ENCODE measurements at regions not wholly inside any gene's neighbourhood (a gene's known extent, or its start where the extent isn't known, plus 50 kb on each side); places are given as distances from the start of the nearest gene placed in this dataset.
"Not testable (repeated sequence)": the region's sequence is repeated elsewhere in the genome, so short reads cannot be mapped to it uniquely, and the experiment has no call there.

GRCh38 chr12:40431169-40431568 is 206.4 kb downstream of the LRRK2 start:
- no peak for ATAC-seq
- H3K36me3 Mint-ChIP-seq: no peaks in the 10 kb centered on the region
- CTCF ChIA-PET: no interaction called here
- no peak overlapping the region for H3K27ac Mint-ChIP-seq
- no peaks in the 10 kb centered on the region for H3K9me3 Mint-ChIP-seq (ENCODE audit: low read depth)
- no peak overlapping the region for H3K4me3 Mint-ChIP-seq
- H3K27me3 Mint-ChIP-seq: no peaks in the 10 kb centered on the region
- H3K4me1 Mint-ChIP-seq: no peaks in the 10 kb centered on the region
- no peak for DNase-seq

GRCh38 chr12:40435251-40435650 is 210.5 kb downstream of the LRRK2 start:
- no peak overlapping the region for H3K4me3 Mint-ChIP-seq
- DNase-seq (no peak), ATAC-seq (no peak)
- H3K27me3 Mint-ChIP-seq: no peaks in the 10 kb centered on the region
- H3K27ac Mint-ChIP-seq: no peak overlapping the region
- no peaks in the 10 kb centered on the region for H3K9me3 Mint-ChIP-seq (ENCODE audit: low read depth)
- H3K36me3 Mint-ChIP-seq: no peaks in the 10 kb centered on the region
- H3K4me1 Mint-ChIP-seq: no peaks in the 10 kb centered on the region
- CTCF ChIA-PET: no interaction called here

- Mint-ChIP-seq H3K9me3 (ENCODE audit: low read depth) (no peaks in the 10 kb centered on the region), H3K36me3 (no peaks in the 10 kb centered on the region), H3K4me3 (no peak overlapping the region), H3K27ac (no peak overlapping the region), H3K4me1 (no peaks in the 10 kb centered on the region), H3K27me3 (no peaks in the 10 kb centered on the region)
- DNase-seq (no peak), ATAC-seq (no peak)
- CTCF ChIA-PET: no interaction called here
These were observed 211.2 kb downstream of the LRRK2 start for GRCh38 chr12:40435951-40436350.

- no peak for DNase-seq
- Mint-ChIP-seq H3K36me3 (no peaks in the 10 kb centered on the region), H3K4me3 (no peak overlapping the region), H3K27me3 (no peaks in the 10 kb centered on the region), H3K4me1 (no peaks in the 10 kb centered on the region), H3K9me3 (ENCODE audit: low read depth) (no peaks in the 10 kb centered on the region), H3K27ac (no peak overlapping the region)
- CTCF ChIA-PET: no interaction called here
- ATAC-seq: no peak
These were observed 211.8 kb downstream of the LRRK2 start for GRCh38 chr12:40436564-40436963.

- DNase-seq: no peak
- no peak for ATAC-seq
- no peak overlapping the region for H3K27ac Mint-ChIP-seq
- H3K4me3 Mint-ChIP-seq: no peak overlapping the region
- H3K9me3 Mint-ChIP-seq (ENCODE audit: low read depth): no peaks in the 10 kb centered on the region
- no peaks in the 10 kb centered on the region for H3K4me1 Mint-ChIP-seq
- no peaks in the 10 kb centered on the region for H3K27me3 Mint-ChIP-seq
- no peaks in the 10 kb centered on the region for H3K36me3 Mint-ChIP-seq
- CTCF ChIA-PET: no interaction called here
These were observed 215.1 kb downstream of the LRRK2 start for GRCh38 chr12:40439771-40440492.

GRCh38 chr12:40444174-40444573 is 219.4 kb downstream of the LRRK2 start:
- Mint-ChIP-seq H3K27ac (no peak overlapping the region), H3K4me3 (no peak overlapping the region), H3K4me1 (no peaks in the 10 kb centered on the region), H3K27me3 (no peaks in the 10 kb centered on the region), H3K36me3 (no peaks in the 10 kb centered on the region), H3K9me3 (ENCODE audit: low read depth) (no peaks in the 10 kb centered on the region)
- DNase-seq (no peak), ATAC-seq (no peak)
- CTCF ChIA-PET: no interaction called here

- no peak for DNase-seq
- H3K4me1 Mint-ChIP-seq: no peaks in the 10 kb centered on the region
- no peaks in the 10 kb centered on the region for H3K36me3 Mint-ChIP-seq
- no peaks in the 10 kb centered on the region for H3K27me3 Mint-ChIP-seq
- ATAC-seq: no peak
- no peaks in the 10 kb centered on the region for H3K9me3 Mint-ChIP-seq (ENCODE audit: low read depth)
- CTCF ChIA-PET: no interaction called here
- no peak overlapping the region for H3K27ac Mint-ChIP-seq
- no peak overlapping the region for H3K4me3 Mint-ChIP-seq
These were observed 221.6 kb downstream of the LRRK2 start for GRCh38 chr12:40446385-40446784.

GRCh38 chr12:40448523-40448922 is 223.7 kb downstream of the LRRK2 start:
- H3K4me3 Mint-ChIP-seq; H3K9me3 Mint-ChIP-seq (ENCODE audit: low read depth); H3K27ac Mint-ChIP-seq; CTCF ChIA-PET; DNase-seq; ATAC-seq; H3K27me3 Mint-ChIP-seq; H3K36me3 Mint-ChIP-seq; H3K4me1 Mint-ChIP-seq: not testable (repeated sequence)

- no peaks in the 10 kb centered on the region for H3K36me3 Mint-ChIP-seq
- no peaks in the 10 kb centered on the region for H3K9me3 Mint-ChIP-seq (ENCODE audit: low read depth)
- no peak for ATAC-seq
- no peak for DNase-seq
- CTCF ChIA-PET: no interaction called here
- no peaks in the 10 kb centered on the region for H3K4me1 Mint-ChIP-seq
- H3K27ac Mint-ChIP-seq: no peak overlapping the region
- H3K4me3 Mint-ChIP-seq: no peak overlapping the region
- peaks cover 2% of the 10 kb centered on the region for H3K27me3 Mint-ChIP-seq
These were observed 226.9 kb downstream of the LRRK2 start for GRCh38 chr12:40451661-40452060.

GRCh38 chr12:40464121-40464520 is 228.1 kb upstream of the CNTN1 start:
- Mint-ChIP-seq H3K27me3 (no peaks in the 10 kb centered on the region), H3K4me1 (no peaks in the 10 kb centered on the region), H3K36me3 (no peaks in the 10 kb centered on the region), H3K9me3 (ENCODE audit: low read depth) (no peaks in the 10 kb centered on the region), H3K4me3 (no peak overlapping the region), H3K27ac (no peak overlapping the region)
- ATAC-seq: no peak
- DNase-seq: no peak
- CTCF ChIA-PET: no interaction called here

- H3K27ac Mint-ChIP-seq: no peak overlapping the region
- H3K4me3 Mint-ChIP-seq: no peak overlapping the region
- no peaks in the 10 kb centered on the region for H3K27me3 Mint-ChIP-seq
- no peak for DNase-seq
- CTCF ChIA-PET: no interaction called here
- ATAC-seq: no peak
- H3K4me1 Mint-ChIP-seq: no peaks in the 10 kb centered on the region
- H3K9me3 Mint-ChIP-seq (ENCODE audit: low read depth): no peaks in the 10 kb centered on the region
- no peaks in the 10 kb centered on the region for H3K36me3 Mint-ChIP-seq
These were observed 222.5 kb upstream of the CNTN1 start for GRCh38 chr12:40469736-40470135.

GRCh38 chr12:40473962-40474361 is 218.3 kb upstream of the CNTN1 start:
- Mint-ChIP-seq H3K4me1 (no peaks in the 10 kb centered on the region), H3K27me3 (no peaks in the 10 kb centered on the region), H3K27ac (no peak overlapping the region), H3K36me3 (no peaks in the 10 kb centered on the region), H3K4me3 (no peak overlapping the region), H3K9me3 (ENCODE audit: low read depth) (peaks cover 2% of the 10 kb centered on the region)
- CTCF ChIA-PET: no interaction called here
- no peak for DNase-seq
- no peak for ATAC-seq

- CTCF ChIA-PET: no interaction called here
- no peak for ATAC-seq
These were observed 217.6 kb upstream of the CNTN1 start for GRCh38 chr12:40474630-40475029.

GRCh38 chr12:40499856-40500255 is 192.4 kb upstream of the CNTN1 start:
- CTCF ChIA-PET: no interaction called here
- H3K27me3 Mint-ChIP-seq: no peaks in the 10 kb centered on the region
- no peak for ATAC-seq

More at GRCh38 chr12:40474630-40475029, 217.6 kb upstream of the CNTN1 start:
- DNase-seq: no peak
- Mint-ChIP-seq H3K4me1 (no peaks in the 10 kb centered on the region), H3K4me3 (no peak overlapping the region), H3K27ac (no peak overlapping the region), H3K27me3 (no peaks in the 10 kb centered on the region), H3K9me3 (ENCODE audit: low read depth) (peaks cover 9% of the 10 kb centered on the region), H3K36me3 (no peaks in the 10 kb centered on the region)

GRCh38 chr12:40502322-40502721 is 189.9 kb upstream of the CNTN1 start:
- CTCF ChIA-PET: no interaction called here
- Mint-ChIP-seq H3K4me3 (no peak overlapping the region), H3K27me3 (no peaks in the 10 kb centered on the region), H3K9me3 (ENCODE audit: low read depth) (peaks cover 2% of the 10 kb centered on the region), H3K27ac (no peak overlapping the region), H3K36me3 (no peaks in the 10 kb centered on the region), H3K4me1 (peaks cover 4% of the 10 kb centered on the region)
- DNase-seq (no peak), ATAC-seq (no peak)

More at GRCh38 chr12:40499856-40500255, 192.4 kb upstream of the CNTN1 start:
- Mint-ChIP-seq H3K9me3 (ENCODE audit: low read depth) (no peaks in the 10 kb centered on the region), H3K36me3 (no peaks in the 10 kb centered on the region), H3K4me1 (no peaks in the 10 kb centered on the region), H3K27ac (no peak overlapping the region), H3K4me3 (no peak overlapping the region)
- DNase-seq: no peak

Data from activated CD8-positive, alpha-beta memory T cell treated with anti-CD3 and anti-CD28 coated beads, Interleukin-2, amount 10 ng/mL, durations not matched to agents 7 days and 5 days (primary cell).